B cell (primary cell): ENCODE measurements at regions not wholly inside any gene's neighbourhood (a gene's known extent, or its start where the extent isn't known, plus 50 kb on each side); places are given as distances from the start of the nearest gene placed in this dataset.

Experiments
- ATAC-seq: fragments of 200-7000 bp; cut with Tn5 transposase; one replicate; pipeline ENCODE4 v1.10.0; 2021; ENCODE audit warnings: low read depth, mild to moderate bottlenecking, moderate number of reproducible peaks, moderate library complexity
- CTCF ChIA-PET: fragments of 350-600 bp; sonication (Branson Sonifier 250); formaldehyde crosslinking; loops from one replicate; lab custom pipeline; 2021; ENCODE audit warnings: antibody characterized with exemption, inconsistent platforms; lab: Charles Lee
- POLR2A ChIA-PET: fragments of 350-600 bp; sonication (Branson Sonifier 250); formaldehyde crosslinking; loops from one replicate; lab custom pipeline; 2021; ENCODE audit warnings: antibody characterized with exemption; lab: Charles Lee
- DNase-seq: peaks from one replicate; pipeline ENCODE4 v3.0.0; 2013
- H2AFZ ChIP-seq: 2 replicates; pipeline ENCODE4 v1.6.1; 2012; ENCODE audit warnings: mild to moderate bottlenecking, low read depth, low read length; ENCODE audit not compliant: insufficient read depth, poor library complexity, severe bottlenecking
- H3K27ac ChIP-seq, 2 donors: 1 replicate in 1 of 2; 2 replicates in 1 of 2; pipeline ENCODE4 v1.5.1; 2012 to 2013; ENCODE audit warnings: low read length in 2 of 2, mild to moderate bottlenecking in 2 of 2, moderate library complexity in 1 of 2
- H3K27me3 ChIP-seq, 4 experiments: fragments of 200-600 bp in 1 of 4; sonication (generic) in 1 of 4; replicated peaks in 1 of 4; 1 replicate in 2 of 4; 2 replicates in 2 of 4; pipeline versions ENCODE4 v1.6.1 to v1.7.0; 2013 to 2016; ENCODE audit warnings: low read length in 3 of 4, mild to moderate bottlenecking in 2 of 4, mixed read lengths in 1 of 4, moderate library complexity in 1 of 4; ENCODE audit not compliant: insufficient read depth in 4 of 4, control insufficient read depth in 3 of 4; ENCODE audit errors: control extremely low read depth in 1 of 4
- H3K36me3 ChIP-seq, 2 experiments: replicated peaks in 1 of 2; 1 replicate in 1 of 2; 2 replicates in 1 of 2; pipeline versions ENCODE4 v1.6.1 to v1.7.1; 2013; ENCODE audit warnings: low read length in 1 of 2; ENCODE audit not compliant: insufficient read depth in 2 of 2, control insufficient read depth in 1 of 2; ENCODE audit errors: control extremely low read depth in 1 of 2, extremely low read depth in 1 of 2
- H3K4me1 ChIP-seq, 2 donors: fragments of 200-600 bp in 1 of 2; sonication (generic) in 1 of 2; 1 replicate in 1 of 2; 2 replicates in 1 of 2; pipeline versions ENCODE4 v1.5.1 to v1.6.1; 2013 to 2017; ENCODE audit warnings: low read length in 2 of 2; ENCODE audit not compliant: control insufficient read depth in 2 of 2, insufficient read depth in 2 of 2
- H3K4me2 ChIP-seq: replicated peaks from 2 replicates; pipeline ENCODE3; 2012; ENCODE audit warnings: mild to moderate bottlenecking, low read depth, low read length; ENCODE audit not compliant: poor library complexity, severe bottlenecking
- H3K4me3 ChIP-seq, 5 experiments: fragments of 200-600 bp in 1 of 5; sonication (generic) in 1 of 5; 1 replicate in 3 of 5; 2 replicates in 2 of 5; pipeline versions ENCODE4 v1.5.1 to v1.7.0; 2011 to 2016; ENCODE audit warnings: low read length in 4 of 5, mild to moderate bottlenecking in 4 of 5, low read depth in 2 of 5, control low read depth in 1 of 5, moderate library complexity in 1 of 5; ENCODE audit not compliant: insufficient read depth in 1 of 5; ENCODE audit errors: control extremely low read depth in 1 of 5, extremely low read depth in 1 of 5
- H3K79me2 ChIP-seq: fragments of 200-600 bp; sonication (generic); one replicate; pipeline ENCODE4 v1.6.0; 2016; ENCODE audit warnings: low read length; ENCODE audit not compliant: control insufficient read depth, insufficient read depth
- H3K9ac ChIP-seq: fragments of 200-600 bp; sonication (generic); 2 replicates; pipeline ENCODE4 v1.6.1; 2017; ENCODE audit warnings: mild to moderate bottlenecking, low read length, moderate library complexity
- H3K9me3 ChIP-seq, 3 donors: one replicate each; pipeline versions ENCODE4 v1.6.1 to v1.7.1; 2013; ENCODE audit warnings: low read length in 2 of 3; ENCODE audit not compliant: control insufficient read depth in 2 of 3, insufficient read depth in 1 of 3; ENCODE audit errors: control extremely low read depth in 1 of 3
- H4K20me1 ChIP-seq: 2 replicates; pipeline ENCODE4 v1.6.0; 2012; ENCODE audit warnings: mild to moderate bottlenecking, low read length; ENCODE audit not compliant: insufficient read depth, control insufficient read depth, poor library complexity, severe bottlenecking
- H3K27ac Mint-ChIP-seq: one replicate; pipeline ENCODE4 v1.8.0; 2021; ENCODE audit warnings: mixed read lengths
- H3K27me3 Mint-ChIP-seq: one replicate; pipeline ENCODE4 v1.8.0; 2021; ENCODE audit warnings: mixed read lengths
- H3K4me1 Mint-ChIP-seq: one replicate; pipeline ENCODE4 v1.8.0; 2021; ENCODE audit warnings: mixed read lengths
- H3K4me3 Mint-ChIP-seq: one replicate; pipeline ENCODE4 v1.8.0; 2021; ENCODE audit warnings: mixed read lengths
- H3K9me3 Mint-ChIP-seq: one replicate; pipeline ENCODE4 v1.8.0; 2022; ENCODE audit warnings: mixed read lengths; ENCODE audit not compliant: insufficient read depth
- EZH2 ChIP-seq: IDR thresholded peaks from 2 replicates; pipeline ENCODE4 v1.6.1; 2012; ENCODE audit warnings: borderline replicate concordance, low read depth, mild to moderate bottlenecking, moderate library complexity, low read length; ENCODE audit not compliant: insufficient read depth, poor library complexity, severe bottlenecking
- WGBS: methylation state at CpG from one replicate; pipeline ENCODE4 v1.1.5; 2013; ENCODE audit warnings: missing lambda C conversion rate; ENCODE audit not compliant: insufficient coverage; 5-methylcytosine and 5-hydroxymethylcytosine counted together
- intact Hi-C: fragments of 100-400 bp; cut with micrococcal nuclease; formaldehyde crosslinking; loops from one replicate; pipeline ENCODE4 v1.10.0; 2022
- TF ChIP-seq, protein P1 (sequence below): fragments of 200-600 bp; IDR thresholded peaks from one replicate; pipeline ENCODE4 v1.8.0; 2022; ENCODE audit warnings: antibody characterized with exemption, mild to moderate bottlenecking

DNA sequence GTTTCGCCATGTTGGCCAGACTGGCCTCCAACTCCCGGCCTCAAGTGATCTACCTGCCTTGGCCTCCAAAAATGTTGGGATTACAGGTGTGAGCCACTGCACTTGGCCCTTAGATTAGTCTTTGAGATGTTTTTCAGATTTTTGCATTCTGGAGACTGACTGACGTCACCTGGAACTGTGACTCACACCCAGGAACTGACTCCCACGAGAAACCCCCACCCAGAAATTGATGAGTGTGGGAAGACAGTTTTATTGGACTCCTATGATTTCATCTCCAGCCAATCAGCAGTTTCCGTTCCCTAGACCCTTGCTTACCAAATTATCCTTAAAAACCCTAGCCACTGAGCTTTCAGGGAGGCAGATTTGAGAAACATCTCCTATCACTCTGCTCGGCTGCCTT is 867.3 kb downstream of the TYW1 start:
- Histone ChIP-seq H3K79me2 (no peaks in the 10 kb centered on the region), H3K4me2 (no peak overlapping the region), H2AFZ (no peak overlapping the region), H3K36me3 (no peaks in the 10 kb centered on the region), H3K9ac (no peak overlapping the region), H3K4me3 (no peak overlapping the region), H3K27me3 (no peaks in the 10 kb centered on the region), H3K9me3 (peaks cover 1 to 28% (median 8%) of the 10 kb centered on the region in 3 donors), H3K27ac (no peak overlapping the region), H3K4me1 (no peaks in the 10 kb centered on the region), H4K20me1 (no peaks in the 10 kb centered on the region)
- no peak for DNase-seq
- H3K4me3 Mint-ChIP-seq: no peak overlapping the region
- ChIA-PET POLR2A (no interaction called here), CTCF (no interaction called here)
- H3K9me3 Mint-ChIP-seq: peaks cover 13% of the 10 kb centered on the region
- 93% methylated on average over 3 of the region's 6 CpGs for WGBS
- no peak overlapping the region for H3K27ac Mint-ChIP-seq
- H3K4me1 Mint-ChIP-seq: no peaks in the 10 kb centered on the region
- intact Hi-C loops: no loop called here
- TF ChIP-seq EZH2: no peak
- TF ChIP-seq, protein P1, sequence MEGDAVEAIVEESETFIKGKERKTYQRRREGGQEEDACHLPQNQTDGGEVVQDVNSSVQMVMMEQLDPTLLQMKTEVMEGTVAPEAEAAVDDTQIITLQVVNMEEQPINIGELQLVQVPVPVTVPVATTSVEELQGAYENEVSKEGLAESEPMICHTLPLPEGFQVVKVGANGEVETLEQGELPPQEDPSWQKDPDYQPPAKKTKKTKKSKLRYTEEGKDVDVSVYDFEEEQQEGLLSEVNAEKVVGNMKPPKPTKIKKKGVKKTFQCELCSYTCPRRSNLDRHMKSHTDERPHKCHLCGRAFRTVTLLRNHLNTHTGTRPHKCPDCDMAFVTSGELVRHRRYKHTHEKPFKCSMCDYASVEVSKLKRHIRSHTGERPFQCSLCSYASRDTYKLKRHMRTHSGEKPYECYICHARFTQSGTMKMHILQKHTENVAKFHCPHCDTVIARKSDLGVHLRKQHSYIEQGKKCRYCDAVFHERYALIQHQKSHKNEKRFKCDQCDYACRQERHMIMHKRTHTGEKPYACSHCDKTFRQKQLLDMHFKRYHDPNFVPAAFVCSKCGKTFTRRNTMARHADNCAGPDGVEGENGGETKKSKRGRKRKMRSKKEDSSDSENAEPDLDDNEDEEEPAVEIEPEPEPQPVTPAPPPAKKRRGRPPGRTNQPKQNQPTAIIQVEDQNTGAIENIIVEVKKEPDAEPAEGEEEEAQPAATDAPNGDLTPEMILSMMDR: no peak
- no peaks in the 10 kb centered on the region for H3K27me3 Mint-ChIP-seq
- ATAC-seq: no peak

GRCh38 chr7:67866054-67866453 is 869.4 kb downstream of the TYW1 start:
- H3K36me3 ChIP-seq: no peaks in the 10 kb centered on the region
- no peaks in the 10 kb centered on the region for H3K27me3 Mint-ChIP-seq
- H3K9me3 Mint-ChIP-seq: peaks cover 16% of the 10 kb centered on the region
- no peak overlapping the region for H3K9ac ChIP-seq
- H3K4me2 ChIP-seq: no peak overlapping the region
- H2AFZ ChIP-seq: no peak overlapping the region
- no peaks in the 10 kb centered on the region for H3K4me1 ChIP-seq
- no peak for ATAC-seq
- H3K4me3 Mint-ChIP-seq: no peak overlapping the region
- no peak for DNase-seq
- CTCF ChIA-PET: no interaction called here
- no peaks in the 10 kb centered on the region for H4K20me1 ChIP-seq
- H3K27ac ChIP-seq: no peak overlapping the region
- peaks cover 1 to 17% (median 7%) of the 10 kb centered on the region in 3 donors for H3K9me3 ChIP-seq
- no peak overlapping the region for H3K4me3 ChIP-seq
- H3K27ac Mint-ChIP-seq: no peak overlapping the region
- H3K4me1 Mint-ChIP-seq: no peaks in the 10 kb centered on the region
- H3K79me2 ChIP-seq: no peaks in the 10 kb centered on the region
- no peak for TF ChIP-seq EZH2
- TF ChIP-seq, protein P1: no peak
- no peaks in the 10 kb centered on the region for H3K27me3 ChIP-seq
- POLR2A ChIA-PET: no interaction called here
- intact Hi-C loops: no loop called here
